ENCODE measurements at regions not wholly inside any gene's neighbourhood (a gene's known extent, or its start where the extent isn't known, plus 50 kb on each side); places are given as distances from the start of the nearest gene placed in this dataset.

GRCh38 chr14:43285575-43285974 is 1221.5 kb downstream of the FSCB start:
- TF ChIP-seq POLR2A (IDR thresholded peaks at IDR 0.05) (no peak), CTCF (IDR thresholded peaks at IDR 0.05) (no peak)
